ENCODE measurements at regions not wholly inside any gene's neighbourhood (a gene's known extent, or its start where the extent isn't known, plus 50 kb on each side); places are given as distances from the start of the nearest gene placed in this dataset.

DNA sequence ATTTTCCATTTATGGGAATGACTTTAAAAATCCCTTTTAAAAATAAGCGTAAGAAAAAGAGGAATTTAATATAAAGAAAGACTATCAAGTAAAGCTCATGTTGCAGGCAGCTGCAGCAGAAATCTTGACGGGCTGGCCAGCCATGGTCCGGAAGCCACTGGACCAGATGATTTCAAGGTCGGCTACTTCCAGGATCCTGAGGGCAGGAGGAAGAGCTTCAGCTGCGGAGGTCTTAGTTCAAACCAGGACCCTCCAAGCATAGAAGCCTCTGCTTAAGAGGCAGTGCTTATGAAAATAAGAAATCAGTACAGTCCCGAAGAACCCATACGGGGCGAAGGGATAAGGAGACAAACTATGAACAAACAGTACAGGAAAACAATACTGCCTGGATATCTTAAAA lies 220.2 kb upstream of the CELF2 start:
- TF ChIP-seq, protein P1, sequence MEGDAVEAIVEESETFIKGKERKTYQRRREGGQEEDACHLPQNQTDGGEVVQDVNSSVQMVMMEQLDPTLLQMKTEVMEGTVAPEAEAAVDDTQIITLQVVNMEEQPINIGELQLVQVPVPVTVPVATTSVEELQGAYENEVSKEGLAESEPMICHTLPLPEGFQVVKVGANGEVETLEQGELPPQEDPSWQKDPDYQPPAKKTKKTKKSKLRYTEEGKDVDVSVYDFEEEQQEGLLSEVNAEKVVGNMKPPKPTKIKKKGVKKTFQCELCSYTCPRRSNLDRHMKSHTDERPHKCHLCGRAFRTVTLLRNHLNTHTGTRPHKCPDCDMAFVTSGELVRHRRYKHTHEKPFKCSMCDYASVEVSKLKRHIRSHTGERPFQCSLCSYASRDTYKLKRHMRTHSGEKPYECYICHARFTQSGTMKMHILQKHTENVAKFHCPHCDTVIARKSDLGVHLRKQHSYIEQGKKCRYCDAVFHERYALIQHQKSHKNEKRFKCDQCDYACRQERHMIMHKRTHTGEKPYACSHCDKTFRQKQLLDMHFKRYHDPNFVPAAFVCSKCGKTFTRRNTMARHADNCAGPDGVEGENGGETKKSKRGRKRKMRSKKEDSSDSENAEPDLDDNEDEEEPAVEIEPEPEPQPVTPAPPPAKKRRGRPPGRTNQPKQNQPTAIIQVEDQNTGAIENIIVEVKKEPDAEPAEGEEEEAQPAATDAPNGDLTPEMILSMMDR (IDR thresholded peaks at IDR 0.05; ENCODE audit: poor library complexity), result no peak
- TF ChIP-seq EZH2phosphoT487 (IDR thresholded peaks at IDR 0.05; ENCODE audit: low read depth, severe bottlenecking, unreplicated experiment) (no peak), EZH2 (IDR thresholded peaks at IDR 0.05; ENCODE audit: borderline replicate concordance) (no peak)
